HG03520 (cell line): ENCODE measurements at regions not wholly inside any gene's neighbourhood (a gene's known extent, or its start where the extent isn't known, plus 50 kb on each side); places are given as distances from the start of the nearest gene placed in this dataset.

Source experiments
- ATAC-seq: cut with Tn5 transposase; IDR thresholded peaks from one replicate; pipeline ENCODE4 v1.9.1; 2021; ENCODE audit warnings: mild to moderate bottlenecking, moderate library complexity; ENCODE audit not compliant: unreplicated experiment

DNA sequence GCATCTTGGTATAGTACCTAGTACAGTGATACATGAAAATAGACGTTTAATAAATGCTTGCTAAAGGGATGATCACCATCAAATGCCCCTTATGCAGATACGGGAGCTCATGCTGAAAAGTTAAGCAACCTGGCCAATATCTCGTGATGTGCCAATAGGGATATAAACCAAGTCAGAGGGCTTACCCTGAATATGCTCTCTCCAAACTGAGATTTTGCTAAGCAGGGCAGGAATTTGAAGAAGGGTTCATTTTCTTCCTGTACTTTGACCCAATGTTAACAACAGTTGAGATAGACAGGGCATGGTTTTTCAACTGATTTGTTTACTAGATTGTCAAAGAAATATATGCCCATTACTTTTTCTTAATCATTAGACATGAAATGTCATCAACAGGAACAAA is 219.3 kb upstream of the PREP start:
- ATAC-seq = no peak

DNA sequence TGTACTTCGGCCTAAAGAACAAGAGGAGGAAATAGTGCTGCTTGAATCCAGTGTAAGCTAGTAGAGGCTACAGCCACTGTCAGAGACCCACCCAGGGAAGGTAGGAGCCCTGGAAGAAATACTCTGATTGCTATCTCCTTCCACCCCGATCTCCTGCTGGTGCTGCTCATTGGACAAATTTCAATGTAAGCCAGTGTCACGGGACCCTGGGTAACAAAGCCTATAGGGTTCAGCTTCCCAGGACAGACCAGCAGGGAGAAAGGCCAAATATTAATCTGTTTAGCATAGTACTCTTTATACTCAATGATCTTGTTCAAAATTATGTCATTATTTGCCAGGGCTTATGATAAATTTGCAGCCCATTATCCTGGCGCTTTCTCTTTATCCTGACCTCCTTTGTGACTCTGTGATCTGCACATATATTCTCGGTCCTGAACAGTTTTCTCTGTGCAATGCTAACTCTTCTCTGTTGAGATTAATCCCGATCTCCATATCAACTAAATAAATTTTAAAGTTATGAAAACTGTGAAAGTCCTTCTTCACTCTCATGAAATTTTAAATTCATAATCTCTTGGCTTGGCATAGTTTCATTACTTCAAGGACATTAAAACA is 218.8 kb upstream of the PREP start:
- no peak for ATAC-seq

- ATAC-seq = no peak
These were observed 218.0 kb upstream of the PREP start for GRCh38 chr6:105620878-105621277.

DNA sequence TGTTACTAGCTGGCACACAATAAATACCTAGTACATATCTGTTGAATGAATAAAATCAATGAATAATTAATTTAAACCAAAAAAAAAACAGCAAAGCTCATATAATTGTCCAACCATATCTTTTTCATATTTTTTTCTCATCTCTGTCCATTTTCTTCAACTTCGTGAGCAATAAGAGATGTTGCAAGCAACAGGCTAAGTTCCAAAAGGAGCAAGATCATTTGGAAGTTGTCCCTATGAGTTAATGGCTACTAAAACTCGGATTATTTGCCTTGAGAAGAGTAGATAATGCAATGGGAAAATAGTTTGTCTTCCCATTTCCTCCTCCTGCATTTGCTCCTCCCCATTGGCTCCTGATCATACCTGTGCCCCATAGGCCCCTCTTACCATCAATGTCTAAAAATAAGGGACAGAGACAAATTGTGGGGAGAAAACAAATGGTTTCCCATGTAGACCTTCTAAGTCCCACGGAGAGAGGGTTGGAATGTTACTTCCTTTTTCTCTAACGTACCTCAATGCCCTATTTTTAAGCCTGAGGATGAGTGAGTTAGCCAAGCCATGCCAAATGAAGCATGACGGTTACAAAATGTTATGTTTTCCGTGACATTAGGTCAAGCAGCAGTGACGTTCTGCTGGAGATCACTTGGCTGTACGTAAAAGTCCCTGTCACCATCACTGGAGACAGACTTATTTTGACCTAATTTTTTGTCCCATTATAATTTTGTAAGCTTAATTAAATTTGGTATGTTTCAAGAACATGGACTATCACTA is 217.3 kb upstream of the PREP start:
- no peak for ATAC-seq

DNA sequence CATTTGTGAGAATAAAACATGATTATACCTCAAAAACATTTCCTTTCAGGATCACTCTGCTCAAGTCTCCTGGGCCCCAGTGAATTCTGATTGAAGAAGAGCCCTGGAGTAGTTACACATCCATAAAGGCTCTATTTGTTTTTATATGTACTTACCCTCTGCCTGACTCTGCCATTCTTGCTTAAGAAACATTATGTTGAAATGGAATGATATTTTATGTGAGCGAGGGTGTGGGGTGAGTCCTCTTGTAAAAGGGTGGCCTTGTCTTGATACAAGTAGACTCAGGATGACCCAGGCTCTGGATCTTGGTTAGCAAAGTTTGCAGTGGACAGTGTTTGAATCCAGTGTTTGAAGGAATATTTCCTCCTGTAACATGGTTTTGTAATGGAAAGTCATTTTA is 215.4 kb upstream of the PREP start:
- no peak for ATAC-seq

DNA sequence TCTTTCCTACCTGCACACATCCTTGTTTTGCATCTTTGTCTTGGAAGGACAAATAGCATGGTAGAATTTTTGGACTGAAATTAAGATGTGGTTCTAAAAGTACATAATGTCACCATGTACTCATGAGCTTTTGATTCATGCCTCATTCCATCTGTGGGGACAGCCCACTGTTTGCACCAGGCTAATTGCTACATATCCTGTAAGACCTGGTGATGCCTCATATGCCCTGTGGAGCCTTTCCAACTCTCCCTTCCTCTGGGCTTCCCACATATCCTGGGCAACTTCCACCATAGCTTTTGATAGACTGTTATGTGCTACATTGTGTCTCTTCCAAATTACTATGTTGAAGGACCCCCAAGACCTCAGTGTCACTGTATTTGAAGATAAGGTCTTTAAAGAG is 213.6 kb upstream of the PREP start:
- ATAC-seq = no peak

GRCh38 chr6:105611606-105612005 is 208.7 kb upstream of the PREP start:
- ATAC-seq = no peak

- no peak for ATAC-seq
These were observed 206.6 kb upstream of the PREP start for GRCh38 chr6:105609375-105609991.

DNA sequence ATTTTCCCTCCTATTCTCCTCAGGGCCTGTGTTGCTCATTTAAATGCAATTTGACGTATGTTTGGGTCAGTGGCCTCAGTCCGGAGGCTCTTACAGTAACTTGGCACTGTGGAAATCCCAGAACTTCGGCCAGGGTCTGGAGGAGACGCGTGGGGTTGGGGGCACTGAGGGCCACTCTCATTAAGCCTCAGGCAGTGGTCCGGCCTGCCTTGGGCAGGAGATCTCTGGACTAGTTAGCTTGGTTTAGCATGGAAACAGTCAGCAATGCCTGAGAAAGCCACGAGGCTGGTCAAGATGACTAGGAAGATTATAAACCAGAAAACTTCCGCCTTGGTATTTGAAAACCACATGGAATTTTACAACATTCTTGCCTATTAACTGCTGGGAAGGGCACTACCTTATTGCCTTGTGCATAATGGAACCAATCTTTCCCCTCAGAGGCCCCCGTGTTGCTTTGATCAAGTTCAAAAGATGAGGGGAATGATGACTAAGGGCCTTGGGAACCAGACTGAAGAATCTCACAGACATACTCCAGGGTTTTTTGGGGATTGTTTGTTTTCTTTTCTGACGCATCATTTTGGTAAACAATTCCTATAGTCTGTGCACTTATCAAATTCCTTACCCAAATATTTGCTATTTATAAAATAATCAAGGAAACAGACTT is 206.0 kb upstream of the PREP start:
- ATAC-seq = no peak

DNA sequence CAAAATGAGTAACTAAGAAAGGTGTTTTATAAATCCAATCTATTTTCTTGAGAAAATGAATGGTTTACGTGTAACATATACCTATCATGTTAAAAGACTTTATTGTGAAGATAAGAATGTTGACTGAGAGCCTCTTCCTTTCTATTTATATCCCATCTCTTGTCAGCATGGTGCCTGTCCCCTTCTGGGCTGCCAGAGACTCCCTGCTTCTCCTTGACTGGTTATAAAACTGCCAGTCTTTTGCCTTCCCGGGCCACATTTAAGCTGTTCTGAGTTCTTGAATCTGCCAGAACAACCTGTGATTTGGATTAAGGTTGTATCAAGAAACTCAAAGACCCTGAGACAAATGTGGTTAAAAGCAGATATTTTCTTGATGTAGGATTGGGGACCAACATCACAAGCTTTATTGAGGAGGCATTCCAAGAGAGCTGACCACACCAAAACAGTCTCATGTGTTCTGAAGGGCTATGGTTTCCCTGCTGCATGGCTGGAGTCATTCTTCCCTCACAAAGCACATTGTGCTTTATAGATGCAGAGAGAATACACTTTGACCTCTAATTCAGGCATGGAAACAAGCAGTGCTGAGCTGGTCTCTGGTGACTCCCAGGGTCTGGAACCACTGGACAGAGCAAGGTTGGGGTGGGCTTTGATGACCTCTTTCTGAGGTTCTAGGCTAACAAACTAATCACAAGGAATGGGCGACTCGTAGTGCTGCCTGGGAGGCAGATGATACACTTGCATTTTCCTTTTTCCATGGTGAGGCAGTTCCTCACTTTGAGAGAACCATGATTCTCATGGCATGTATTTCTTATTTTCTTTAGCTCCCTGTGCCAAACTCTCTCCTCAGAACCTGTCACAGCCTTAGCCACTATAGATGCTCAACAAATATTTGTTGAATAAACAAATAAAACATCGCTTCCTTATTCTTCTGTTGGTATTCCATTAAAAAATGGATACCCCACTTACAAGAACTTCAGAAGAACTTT is 205.0 kb upstream of the PREP start:
- ATAC-seq = no peak

DNA sequence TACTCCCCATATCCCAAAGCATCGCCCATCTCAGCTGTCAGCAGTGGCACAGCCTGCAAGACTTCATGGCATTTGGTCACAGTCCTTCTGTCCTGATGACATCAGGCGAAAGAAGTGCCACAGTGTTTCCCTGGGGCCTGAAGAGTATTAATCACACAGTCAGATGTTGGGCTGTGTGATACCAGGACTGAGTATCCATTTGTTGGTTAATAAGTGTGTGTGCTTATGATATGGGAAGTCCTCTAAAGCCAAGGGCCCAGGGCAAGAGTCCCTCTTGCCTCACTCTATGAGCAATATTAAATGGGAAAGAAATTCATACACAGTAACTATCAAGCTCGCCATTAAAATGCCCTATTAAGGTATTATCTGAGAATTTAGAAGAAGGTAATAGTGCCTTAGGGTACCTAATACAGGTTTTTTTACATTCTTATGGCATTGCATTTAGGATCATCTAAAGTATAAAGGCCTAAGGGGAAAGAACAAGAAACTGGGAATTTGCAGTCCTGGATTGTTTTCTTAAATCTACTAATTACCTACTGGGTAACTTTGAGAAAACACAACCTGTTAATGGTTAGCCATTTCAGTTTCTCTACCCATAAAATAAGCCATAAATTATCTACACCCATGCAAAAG is 204.1 kb upstream of the PREP start:
- ATAC-seq = no peak

DNA sequence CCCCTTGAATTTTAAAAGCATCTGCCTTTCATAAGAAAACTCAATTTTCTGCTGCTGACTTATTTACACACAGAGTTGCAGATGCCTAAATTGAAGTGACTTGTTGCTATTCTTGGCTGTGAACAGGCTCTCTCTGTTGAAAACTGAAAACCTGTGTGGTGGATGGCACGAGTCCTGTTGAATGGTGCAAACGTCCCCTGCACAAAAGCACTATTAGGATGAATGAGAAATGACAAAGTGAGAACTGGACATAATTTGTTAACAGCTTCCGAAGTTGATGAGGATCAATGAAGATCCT is 201.7 kb upstream of the PREP start:
- ATAC-seq = no peak

DNA sequence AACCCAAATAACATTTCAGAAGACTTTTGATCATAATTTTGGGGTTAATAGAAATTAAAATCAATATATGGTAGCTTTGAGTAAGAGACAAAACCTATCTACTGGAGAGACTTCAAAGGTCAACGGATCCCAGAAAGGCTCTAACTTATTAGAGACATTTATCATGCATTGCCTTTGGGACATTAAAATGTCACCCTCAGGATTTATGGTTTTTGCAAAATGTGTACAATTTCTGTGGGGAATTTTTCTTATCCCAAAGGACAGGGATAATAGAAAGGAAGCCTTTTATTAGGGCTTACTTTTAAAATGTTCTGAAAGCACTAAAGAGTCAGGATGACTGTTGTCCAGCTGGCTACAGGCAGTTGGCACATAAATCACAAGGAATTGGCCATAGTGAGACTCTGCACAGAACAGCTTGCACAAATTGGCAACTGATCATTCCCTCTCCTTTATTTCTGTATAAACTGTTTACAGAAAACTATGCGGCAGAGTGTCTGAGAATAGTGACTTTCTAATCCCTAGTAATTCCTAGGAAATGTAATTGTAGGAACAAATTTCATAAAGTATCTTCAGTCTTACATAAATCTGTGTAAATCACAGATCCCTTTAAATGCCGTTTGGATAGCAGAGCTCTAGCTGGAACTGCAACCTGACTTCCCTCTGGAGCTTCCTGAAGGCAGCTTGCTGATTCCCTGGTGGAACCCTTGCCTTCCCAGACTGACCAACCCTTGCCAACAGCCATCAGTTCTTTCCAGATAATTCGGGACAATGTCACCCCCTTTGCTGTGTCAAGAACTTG is 201.1 kb upstream of the PREP start:
- ATAC-seq = no peak

- peak; percentile 84 for ATAC-seq
These were observed 198.8 kb upstream of the PREP start for GRCh38 chr6:105601541-105602236.

DNA sequence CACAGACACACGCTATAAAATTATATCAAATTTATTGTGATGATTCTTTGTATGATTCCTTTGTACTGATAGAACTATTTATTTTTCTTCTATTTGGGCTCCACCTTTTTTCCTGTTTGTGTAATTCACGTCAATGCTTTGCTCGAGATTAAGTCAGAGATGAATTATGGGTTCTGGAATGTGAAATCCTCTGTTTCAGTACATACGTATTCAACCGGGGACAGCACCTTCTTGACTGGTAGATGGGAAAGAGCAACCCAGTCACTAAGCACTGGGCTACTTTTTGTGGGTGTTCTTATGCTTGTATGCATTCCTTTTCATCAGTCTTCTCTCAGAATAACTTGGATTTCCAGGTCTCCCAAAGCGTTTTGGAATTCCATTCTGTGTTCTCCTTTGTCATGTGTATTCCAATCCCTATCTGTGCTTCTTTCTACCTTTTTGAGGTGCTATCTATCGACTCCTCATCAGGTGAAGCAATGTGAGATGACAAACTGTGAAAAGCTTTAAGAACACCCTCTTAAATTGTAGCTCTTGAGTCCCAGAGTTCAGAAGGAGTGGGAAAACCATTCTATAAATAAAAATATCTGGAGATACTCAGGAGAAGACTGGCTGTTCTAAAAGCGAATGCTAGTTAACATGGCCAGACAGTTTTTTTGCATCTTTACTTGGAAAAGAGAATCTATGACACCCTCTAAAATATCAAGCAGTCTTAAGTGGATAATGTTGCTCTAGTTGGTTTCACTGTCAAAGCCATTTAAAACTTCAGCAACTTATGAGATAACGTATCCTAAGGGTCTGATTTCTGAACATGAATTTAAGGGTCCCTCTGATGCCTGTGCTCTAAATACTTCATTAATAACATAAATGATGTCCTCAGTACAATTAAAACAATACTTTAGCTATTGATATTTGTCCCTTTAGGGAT is 197.7 kb upstream of the PREP start:
- no peak for ATAC-seq

GRCh38 chr6:105598264-105598663 is 195.4 kb upstream of the PREP start:
- no peak for ATAC-seq

- ATAC-seq = no peak
These were observed 193.4 kb upstream of the PREP start for GRCh38 chr6:105596284-105596755.

DNA sequence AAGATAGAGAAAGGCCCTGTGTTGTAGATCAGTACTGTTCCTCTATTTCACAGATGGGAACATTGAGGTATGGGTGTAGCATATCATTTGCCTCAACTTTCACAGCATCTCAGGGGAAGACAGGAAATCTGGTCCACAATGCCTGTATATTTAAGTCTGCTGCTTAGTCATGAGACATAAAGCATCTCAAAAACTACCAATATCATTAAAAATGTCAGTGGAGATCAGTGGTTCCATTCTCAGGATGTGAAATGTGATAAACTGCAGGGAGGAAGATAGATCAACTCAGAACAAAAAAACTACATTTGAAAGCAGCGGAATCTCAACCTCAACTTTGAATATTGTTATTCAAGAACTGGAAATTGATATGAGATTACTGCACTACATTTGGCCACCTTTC is 192.9 kb upstream of the PREP start:
- ATAC-seq = no peak
